CD4-positive, CD25-positive, alpha-beta regulatory T cell (primary cell): ENCODE measurements at regions not wholly inside any gene's neighbourhood (a gene's known extent, or its start where the extent isn't known, plus 50 kb on each side); places are given as distances from the start of the nearest gene placed in this dataset.
"Not testable (repeated sequence)": the region's sequence is repeated elsewhere in the genome, so short reads cannot be mapped to it uniquely, and the experiment has no call there.

Source experiments
- ATAC-seq, 2 donors: fragments of 150-1000 bp; cut with Tn5 transposase; one replicate each; pipeline ENCODE4 v1.10.0; 2021; ENCODE audit warnings: low read depth in 2 of 2, moderate number of reproducible peaks in 2 of 2, moderate library complexity in 1 of 2
- DNase-seq, 3 donors: peaks; one replicate each; pipeline versions ENCODE4 v3.0.0 to v3.0.0-alpha.2; 2012 to 2022; ENCODE audit warnings: mixed read lengths in 1 of 3
- H3K27ac ChIP-seq: one replicate; pipeline ENCODE4 v1.7.0; 2013; ENCODE audit warnings: mild to moderate bottlenecking, low read length; ENCODE audit not compliant: insufficient read depth, poor library complexity, severe bottlenecking
- H3K27me3 ChIP-seq: one replicate; pipeline ENCODE4 v1.7.0; 2013; ENCODE audit warnings: low read length; ENCODE audit not compliant: control insufficient read depth, insufficient read depth
- H3K36me3 ChIP-seq: one replicate; pipeline ENCODE4 v1.7.0; 2013; ENCODE audit warnings: mild to moderate bottlenecking, low read length, moderate library complexity; ENCODE audit not compliant: control insufficient read depth, insufficient read depth
- H3K4me1 ChIP-seq: 2 replicates; pipeline ENCODE4 v1.7.0; 2013; ENCODE audit warnings: mild to moderate bottlenecking, low read length; ENCODE audit not compliant: insufficient read depth, control insufficient read depth, poor library complexity, severe bottlenecking
- H3K4me3 ChIP-seq: one replicate; pipeline ENCODE4 v1.7.0; 2013; ENCODE audit warnings: low read depth, mild to moderate bottlenecking, low read length, moderate library complexity
- H3K9me3 ChIP-seq, 2 experiments: 1 replicate in 1 of 2; 2 replicates in 1 of 2; pipeline ENCODE4 v1.7.0; 2013; ENCODE audit warnings: low read length in 2 of 2, mild to moderate bottlenecking in 1 of 2, moderate library complexity in 1 of 2; ENCODE audit not compliant: control insufficient read depth in 2 of 2
- H3K27ac Mint-ChIP-seq, 3 donors: one replicate each; pipeline ENCODE4 v1.8.0; 2020 to 2022; ENCODE audit warnings: mild to moderate bottlenecking in 3 of 3, mixed read lengths in 3 of 3, moderate library complexity in 2 of 3
- H3K27me3 Mint-ChIP-seq: one replicate; pipeline ENCODE4 v1.8.0; 2022; ENCODE audit warnings: mild to moderate bottlenecking, mixed read lengths
- H3K36me3 Mint-ChIP-seq: one replicate; pipeline ENCODE4 v1.8.0; 2020; ENCODE audit warnings: mixed read lengths
- H3K4me1 Mint-ChIP-seq, 4 donors: one replicate each; pipeline ENCODE4 v1.8.0; 2020 to 2022; ENCODE audit warnings: mixed read lengths in 4 of 4, mild to moderate bottlenecking in 1 of 4
- H3K4me3 Mint-ChIP-seq, 4 donors: one replicate each; pipeline ENCODE4 v1.8.0; 2020 to 2022; ENCODE audit warnings: mild to moderate bottlenecking in 4 of 4, mixed read lengths in 4 of 4, moderate library complexity in 3 of 4
- H3K9me3 Mint-ChIP-seq, 7 donors: one replicate each; pipeline ENCODE4 v1.8.0; 2020 to 2022; ENCODE audit warnings: mixed read lengths in 7 of 7, mild to moderate bottlenecking in 3 of 7, moderate library complexity in 2 of 7

DNA sequence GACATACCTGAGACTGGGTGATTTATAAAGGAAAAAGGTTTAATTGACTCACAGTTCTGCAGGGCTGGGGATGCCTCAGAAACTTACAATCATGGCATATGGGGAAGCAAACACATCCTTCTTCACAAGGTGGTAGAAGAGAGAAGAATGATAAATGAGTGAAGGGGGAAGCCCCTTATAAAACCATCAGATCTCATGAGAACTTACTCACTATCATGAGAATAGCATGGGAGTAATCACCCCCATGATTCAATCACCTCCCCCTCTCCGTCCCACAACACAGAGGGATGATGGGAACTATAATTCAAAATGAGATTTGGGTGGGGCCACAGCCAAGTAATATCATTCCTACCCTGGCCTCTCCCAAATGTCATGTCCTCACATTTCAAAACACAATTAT, 1206.0 kb upstream of the CELF4 start:
- not testable (repeated sequence) for ATAC-seq, H3K4me1 ChIP-seq, H3K27me3 Mint-ChIP-seq, H3K36me3 Mint-ChIP-seq, H3K27ac Mint-ChIP-seq, DNase-seq, H3K36me3 ChIP-seq, H3K27me3 ChIP-seq, H3K4me1 Mint-ChIP-seq, H3K4me3 Mint-ChIP-seq, H3K27ac ChIP-seq, H3K9me3 ChIP-seq, H3K4me3 ChIP-seq
- H3K9me3 Mint-ChIP-seq: peaks cover 2 to 15% (median 13%) of the 10 kb centered on the region in 7 donors

DNA sequence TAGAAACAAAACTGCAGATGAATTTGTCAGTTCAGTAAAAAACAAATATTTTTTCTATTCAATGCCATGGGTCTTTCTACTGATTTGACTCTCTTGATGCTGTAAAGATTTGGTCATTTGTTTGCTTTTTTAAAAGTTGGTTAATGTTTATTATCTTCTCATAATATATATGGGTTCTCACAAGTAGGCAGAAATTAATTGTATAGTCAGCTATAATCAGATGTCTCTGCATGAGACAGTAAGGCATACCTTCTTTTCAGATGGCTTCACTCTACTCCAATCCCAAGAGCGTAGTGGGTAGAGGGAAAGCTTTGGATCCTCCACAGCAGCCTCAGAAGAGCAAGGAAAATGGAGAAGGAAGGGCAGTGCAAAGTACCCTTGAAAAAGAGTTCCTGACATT, 1202.9 kb upstream of the CELF4 start:
- H3K4me1 Mint-ChIP-seq: no peaks in the 10 kb centered on the region

DNA sequence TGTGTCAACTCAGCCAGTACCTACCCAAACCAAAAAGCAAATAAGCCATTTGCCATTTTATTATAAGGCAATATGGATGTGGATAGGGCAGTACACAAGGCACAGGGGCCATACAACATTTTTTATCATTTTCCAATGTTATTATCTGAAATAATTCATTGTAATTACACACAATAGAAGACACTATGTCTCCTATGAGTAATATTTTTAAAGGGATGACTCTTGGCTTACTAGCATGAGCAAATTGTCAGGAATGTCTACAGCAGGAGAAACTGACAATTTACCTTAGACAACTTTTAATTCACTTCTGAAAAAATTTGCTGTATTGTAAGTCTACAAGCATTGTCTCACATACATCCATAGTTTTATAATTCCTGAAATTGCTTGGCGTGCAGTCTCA, 1193.9 kb upstream of the CELF4 start:
- Histone ChIP-seq H3K36me3 (no peaks in the 10 kb centered on the region), H3K27ac (no peak overlapping the region), H3K27me3 (no peaks in the 10 kb centered on the region), H3K9me3 (no peaks in the 10 kb centered on the region), H3K4me1 (no peaks in the 10 kb centered on the region), H3K4me3 (no peak overlapping the region)
- Mint-ChIP-seq H3K27me3 (no peaks in the 10 kb centered on the region), H3K4me1 (no peaks in the 10 kb centered on the region), H3K36me3 (no peaks in the 10 kb centered on the region), H3K27ac (no peak overlapping the region), H3K4me3 (no peak overlapping the region), H3K9me3 (peaks cover 0 to 10% (median 3%) of the 10 kb centered on the region in 7 donors)
- DNase-seq (no peak), ATAC-seq (no peak)

More for the DNA sequence above, 1202.9 kb upstream of the CELF4 start:
- H3K9me3 Mint-ChIP-seq: peaks cover 2 to 14% (median 9%) of the 10 kb centered on the region in 7 donors
- Histone ChIP-seq H3K4me1 (no peaks in the 10 kb centered on the region), H3K9me3 (no peaks in the 10 kb centered on the region), H3K27ac (no peak overlapping the region), H3K4me3 (no peak overlapping the region), H3K27me3 (no peaks in the 10 kb centered on the region), H3K36me3 (no peaks in the 10 kb centered on the region)
- no peak for DNase-seq
- no peak overlapping the region for H3K4me3 Mint-ChIP-seq
- no peak for ATAC-seq
- no peak overlapping the region for H3K27ac Mint-ChIP-seq
- no peaks in the 10 kb centered on the region for H3K36me3 Mint-ChIP-seq
- no peaks in the 10 kb centered on the region for H3K27me3 Mint-ChIP-seq

DNA sequence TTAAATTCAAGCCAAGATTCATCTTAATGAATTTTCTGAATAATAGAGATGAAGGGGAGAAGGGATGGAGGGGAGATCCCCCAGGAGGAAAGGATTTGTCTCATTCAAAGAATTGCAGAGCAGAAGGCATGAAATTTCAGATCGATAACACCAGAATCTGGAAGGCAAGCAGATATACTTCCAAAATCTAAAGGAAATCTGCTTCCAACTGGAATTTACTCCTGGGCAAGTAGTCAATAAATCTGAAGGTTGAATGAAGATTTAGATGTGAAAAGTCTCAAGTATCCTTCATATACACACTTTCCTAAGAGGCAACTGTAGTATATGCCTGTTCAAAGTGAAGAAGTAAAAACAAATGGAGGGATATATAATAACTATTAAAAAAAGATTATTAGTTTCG, 1190.8 kb upstream of the CELF4 start:
- H3K4me3 Mint-ChIP-seq: no peak overlapping the region
- no peaks in the 10 kb centered on the region for H3K36me3 ChIP-seq
- no peaks in the 10 kb centered on the region for H3K27me3 ChIP-seq
- H3K9me3 ChIP-seq: peaks cover 0 to 4% of the 10 kb centered on the region in 2 experiments
- H3K27ac ChIP-seq: no peak overlapping the region
- H3K9me3 Mint-ChIP-seq: peaks cover 0 to 12% (median 3%) of the 10 kb centered on the region in 7 donors
- H3K27me3 Mint-ChIP-seq: no peaks in the 10 kb centered on the region
- H3K4me1 Mint-ChIP-seq: no peaks in the 10 kb centered on the region
- no peak overlapping the region for H3K4me3 ChIP-seq
- H3K36me3 Mint-ChIP-seq: no peaks in the 10 kb centered on the region
- ATAC-seq (no peak), DNase-seq (no peak)
- no peak overlapping the region for H3K27ac Mint-ChIP-seq
- H3K4me1 ChIP-seq: no peaks in the 10 kb centered on the region

DNA sequence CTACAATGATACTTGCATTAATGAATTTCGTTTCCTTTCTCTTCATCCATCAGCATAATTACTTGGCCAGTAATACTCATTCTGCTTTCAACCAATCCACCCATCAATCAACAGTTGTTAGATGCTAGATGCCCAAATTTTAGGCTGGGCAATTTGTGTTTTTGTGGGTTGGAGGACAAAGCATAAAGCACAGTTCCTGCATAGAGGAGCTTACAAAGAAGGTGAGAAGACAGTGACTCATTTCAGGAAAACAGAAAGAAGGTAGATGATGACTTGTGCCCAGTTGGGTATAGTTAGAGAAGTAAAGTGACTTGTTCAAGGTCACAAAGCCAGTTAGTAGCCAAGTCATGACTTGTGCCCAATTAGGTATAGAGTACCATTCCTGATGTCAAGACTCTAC, 1186.8 kb upstream of the CELF4 start:
- Histone ChIP-seq H3K27ac (no peak overlapping the region), H3K9me3 (peaks cover 0 to 4% of the 10 kb centered on the region in 2 experiments), H3K27me3 (no peaks in the 10 kb centered on the region), H3K4me1 (no peaks in the 10 kb centered on the region), H3K4me3 (no peak overlapping the region), H3K36me3 (no peaks in the 10 kb centered on the region)
- ATAC-seq (no peak), DNase-seq (peak in 1 of 3 donors; percentile 4)
- Mint-ChIP-seq H3K36me3 (no peaks in the 10 kb centered on the region), H3K4me3 (no peak overlapping the region), H3K9me3 (peaks cover 0 to 4% (median 1%) of the 10 kb centered on the region in 7 donors), H3K27me3 (no peaks in the 10 kb centered on the region), H3K4me1 (peaks cover 0 to 7% (median 0%) of the 10 kb centered on the region in 4 donors), H3K27ac (no peak overlapping the region)

- DNase-seq (no peak), ATAC-seq (no peak)
- Histone ChIP-seq H3K27ac (no peak overlapping the region), H3K27me3 (no peaks in the 10 kb centered on the region), H3K9me3 (peaks cover 0 to 4% of the 10 kb centered on the region in 2 experiments), H3K4me1 (no peaks in the 10 kb centered on the region), H3K36me3 (no peaks in the 10 kb centered on the region), H3K4me3 (no peak overlapping the region)
- no peak overlapping the region for H3K4me3 Mint-ChIP-seq
- H3K9me3 Mint-ChIP-seq: peaks cover 0 to 4% (median 1%) of the 10 kb centered on the region in 7 donors
- peaks cover 0 to 7% (median 0%) of the 10 kb centered on the region in 4 donors for H3K4me1 Mint-ChIP-seq
- no peaks in the 10 kb centered on the region for H3K36me3 Mint-ChIP-seq
- no peak overlapping the region for H3K27ac Mint-ChIP-seq
- H3K27me3 Mint-ChIP-seq: no peaks in the 10 kb centered on the region
These were observed 1186.3 kb upstream of the CELF4 start for GRCh38 chr18:38751898-38752297.

GRCh38 chr18:38751211-38751610, 1185.6 kb upstream of the CELF4 start:
- H3K36me3 Mint-ChIP-seq: no peaks in the 10 kb centered on the region
- peaks cover 0 to 4% (median 1%) of the 10 kb centered on the region in 7 donors for H3K9me3 Mint-ChIP-seq
- no peak overlapping the region for H3K27ac ChIP-seq
- H3K4me1 Mint-ChIP-seq: peaks cover 0 to 7% (median 0%) of the 10 kb centered on the region in 4 donors
- DNase-seq (no peak), ATAC-seq (no peak)
- no peaks in the 10 kb centered on the region for H3K27me3 Mint-ChIP-seq
- peaks cover 0 to 4% of the 10 kb centered on the region in 2 experiments for H3K9me3 ChIP-seq
- no peak overlapping the region for H3K4me3 Mint-ChIP-seq
- no peak overlapping the region for H3K4me3 ChIP-seq
- H3K27me3 ChIP-seq: no peaks in the 10 kb centered on the region
- no peaks in the 10 kb centered on the region for H3K36me3 ChIP-seq
- no peak overlapping the region for H3K27ac Mint-ChIP-seq
- no peaks in the 10 kb centered on the region for H3K4me1 ChIP-seq

- no peak overlapping the region for H3K27ac ChIP-seq
- H3K4me1 ChIP-seq: no peaks in the 10 kb centered on the region
- peaks cover 0 to 7% (median 0%) of the 10 kb centered on the region in 4 donors for H3K4me1 Mint-ChIP-seq
- no peaks in the 10 kb centered on the region for H3K27me3 ChIP-seq
- peaks cover 0 to 4% (median 1%) of the 10 kb centered on the region in 7 donors for H3K9me3 Mint-ChIP-seq
- H3K36me3 ChIP-seq: no peaks in the 10 kb centered on the region
- no peak overlapping the region for H3K4me3 Mint-ChIP-seq
- DNase-seq (no peak), ATAC-seq (no peak)
- H3K9me3 ChIP-seq: peaks cover 0 to 4% of the 10 kb centered on the region in 2 experiments
- H3K36me3 Mint-ChIP-seq: no peaks in the 10 kb centered on the region
- H3K4me3 ChIP-seq: no peak overlapping the region
- H3K27ac Mint-ChIP-seq: no peak overlapping the region
- no peaks in the 10 kb centered on the region for H3K27me3 Mint-ChIP-seq
These were observed 1185.2 kb upstream of the CELF4 start for GRCh38 chr18:38750751-38751150.
